Osteoblast (primary cell): ENCODE measurements at regions not wholly inside any gene's neighbourhood (a gene's known extent, or its start where the extent isn't known, plus 50 kb on each side); places are given as distances from the start of the nearest gene placed in this dataset.

Experiments
- DNase-seq: peaks from one replicate; pipeline ENCODE4 v3.0.0; 2011; ENCODE audit warnings: low spot score, mixed read lengths; ENCODE audit not compliant: insufficient read length; ENCODE audit errors: missing footprints
- H2AFZ ChIP-seq: 2 replicates; pipeline ENCODE4 v1.6.0; 2011; ENCODE audit warnings: mild to moderate bottlenecking, low read length
- H3K27ac ChIP-seq: 2 replicates; pipeline ENCODE4 v1.5.1; 2011; ENCODE audit warnings: mild to moderate bottlenecking, low read depth, low read length, moderate library complexity
- H3K27me3 ChIP-seq: 2 replicates; pipeline ENCODE4 v1.6.0; 2012; ENCODE audit warnings: mild to moderate bottlenecking, control low read depth, inconsistent platforms, low read length, moderate library complexity; ENCODE audit not compliant: insufficient read depth
- H3K36me3 ChIP-seq: 2 replicates; pipeline ENCODE4 v1.5.1; 2011; ENCODE audit warnings: mild to moderate bottlenecking, low read length, control low read depth, moderate library complexity; ENCODE audit not compliant: insufficient read depth
- H3K4me1 ChIP-seq: 2 replicates; pipeline ENCODE4 v1.5.1; 2011; ENCODE audit warnings: mild to moderate bottlenecking, low read length, control low read depth, moderate library complexity; ENCODE audit not compliant: insufficient read depth
- H3K4me2 ChIP-seq: 2 replicates; pipeline ENCODE4 v1.6.0; 2011; ENCODE audit warnings: mild to moderate bottlenecking, low read length; ENCODE audit not compliant: insufficient read depth
- H3K4me3 ChIP-seq: fragments of 200-600 bp; sonication (generic); 3 replicates; pipeline ENCODE4 v1.5.1; 2012; ENCODE audit warnings: mild to moderate bottlenecking, low read length, inconsistent platforms; ENCODE audit not compliant: insufficient read depth
- H3K79me2 ChIP-seq: 2 replicates; pipeline ENCODE4 v1.6.0; 2012; ENCODE audit warnings: mild to moderate bottlenecking, low read length, control low read depth, inconsistent platforms; ENCODE audit not compliant: insufficient read depth
- H3K9me3 ChIP-seq: 2 replicates; pipeline ENCODE4 v1.5.1; 2011; ENCODE audit warnings: low read depth, low read length, control low read depth
- H4K20me1 ChIP-seq: 2 replicates; pipeline ENCODE4 v1.6.0; 2012; ENCODE audit warnings: mild to moderate bottlenecking, low read length, control low read depth; ENCODE audit not compliant: insufficient read depth
- CTCF ChIP-seq: IDR thresholded peaks from 2 replicates; pipeline ENCODE4 v1.5.1; 2011; ENCODE audit warnings: mild to moderate bottlenecking, low read depth, low read length, moderate library complexity; ENCODE audit errors: extremely low read depth

- H3K36me3 ChIP-seq: no peaks in the 10 kb centered on the region
- TF ChIP-seq CTCF: no peak
- H3K27ac ChIP-seq: no peak overlapping the region
- no peaks in the 10 kb centered on the region for H4K20me1 ChIP-seq
- H3K27me3 ChIP-seq: no peaks in the 10 kb centered on the region
- no peak overlapping the region for H3K4me2 ChIP-seq
- H3K4me1 ChIP-seq: no peaks in the 10 kb centered on the region
- no peaks in the 10 kb centered on the region for H3K79me2 ChIP-seq
- H3K4me3 ChIP-seq: no peak overlapping the region
- DNase-seq: no peak
- no peak overlapping the region for H2AFZ ChIP-seq
- no peaks in the 10 kb centered on the region for H3K9me3 ChIP-seq
Observed at GRCh38 chr6:119568580-119568979, 219.0 kb upstream of the MAN1A1 start.

GRCh38 chr6:119566546-119567260 is 217.1 kb upstream of the MAN1A1 start:
- H3K4me1 ChIP-seq: no peaks in the 10 kb centered on the region
- H4K20me1 ChIP-seq: no peaks in the 10 kb centered on the region
- no peaks in the 10 kb centered on the region for H3K79me2 ChIP-seq
- H2AFZ ChIP-seq: no peak overlapping the region
- no peak for DNase-seq
- H3K9me3 ChIP-seq: no peaks in the 10 kb centered on the region
- H3K27me3 ChIP-seq: no peaks in the 10 kb centered on the region
- no peak overlapping the region for H3K4me3 ChIP-seq
- H3K4me2 ChIP-seq: no peak overlapping the region
- H3K27ac ChIP-seq: no peak overlapping the region
- no peak for TF ChIP-seq CTCF
- H3K36me3 ChIP-seq: no peaks in the 10 kb centered on the region

- H3K27me3 ChIP-seq: no peaks in the 10 kb centered on the region
- no peaks in the 10 kb centered on the region for H3K79me2 ChIP-seq
- no peak overlapping the region for H2AFZ ChIP-seq
- no peaks in the 10 kb centered on the region for H3K36me3 ChIP-seq
- H3K4me3 ChIP-seq: no peak overlapping the region
- H4K20me1 ChIP-seq: no peaks in the 10 kb centered on the region
- H3K4me2 ChIP-seq: no peak overlapping the region
- DNase-seq: no peak
- TF ChIP-seq CTCF: no peak
- H3K4me1 ChIP-seq: no peaks in the 10 kb centered on the region
- H3K27ac ChIP-seq: no peak overlapping the region
- H3K9me3 ChIP-seq: no peaks in the 10 kb centered on the region
Observed at GRCh38 chr6:119565893-119566292, 216.3 kb upstream of the MAN1A1 start.

DNA sequence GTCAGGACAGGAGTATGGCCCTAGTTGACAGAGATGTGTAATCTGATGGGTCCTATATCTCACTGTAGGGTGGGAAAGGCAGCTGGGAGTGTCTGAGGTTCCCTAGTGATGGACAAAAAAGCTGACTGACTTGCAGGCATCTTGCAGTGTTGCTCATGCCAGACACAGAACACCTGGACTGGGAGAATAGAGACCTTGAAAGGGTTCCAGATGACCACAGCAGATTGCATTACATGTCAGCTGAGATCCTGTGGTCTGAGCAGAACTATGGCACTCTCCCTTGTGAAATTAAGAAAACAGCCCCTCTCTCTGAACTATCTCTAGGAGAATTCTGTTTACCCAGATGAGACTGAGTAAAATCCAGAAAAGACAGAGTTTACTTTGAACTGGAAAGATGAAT is 212.6 kb upstream of the MAN1A1 start:
- H3K36me3 ChIP-seq: no peaks in the 10 kb centered on the region
- no peak overlapping the region for H3K4me2 ChIP-seq
- H2AFZ ChIP-seq: no peak overlapping the region
- no peak overlapping the region for H3K4me3 ChIP-seq
- H3K27ac ChIP-seq: no peak overlapping the region
- H3K9me3 ChIP-seq: no peaks in the 10 kb centered on the region
- no peaks in the 10 kb centered on the region for H3K4me1 ChIP-seq
- no peak for DNase-seq
- no peaks in the 10 kb centered on the region for H4K20me1 ChIP-seq
- no peaks in the 10 kb centered on the region for H3K79me2 ChIP-seq
- no peaks in the 10 kb centered on the region for H3K27me3 ChIP-seq
- TF ChIP-seq CTCF: no peak
